ENCODE measurements at regions not wholly inside any gene's neighbourhood (a gene's known extent, or its start where the extent isn't known, plus 50 kb on each side); places are given as distances from the start of the nearest gene placed in this dataset.

- no peaks in the 10 kb centered on the region for H3K4me1 ChIP-seq (ENCODE audit: control extremely low read depth in 1 of 4, control insufficient read depth in 4 of 4, insufficient read depth in 4 of 4, low read length in 3 of 4)
- no peaks in the 10 kb centered on the region for H3K27me3 ChIP-seq (replicated peaks in 2 of 5; ENCODE audit: control insufficient read depth in 4 of 5, insufficient read depth in 5 of 5, low read length in 4 of 5)
- ChIA-PET CTCF (no interaction called here), POLR2A (no interaction called here)
- no peak overlapping the region for H3K27ac ChIP-seq (ENCODE audit: insufficient read depth in 1 of 2, low read depth in 1 of 2, low read length in 2 of 2, poor library complexity in 1 of 2, severe bottlenecking in 2 of 2)
- 71% methylated on average over 2 of the region's 3 CpGs for WGBS (ENCODE audit: insufficient coverage)
- H3K36me3 ChIP-seq (ENCODE audit: control insufficient read depth in 4 of 4, insufficient read depth in 4 of 4, low read length in 3 of 4): no peaks in the 10 kb centered on the region
- no peaks in the 10 kb centered on the region for H3K9me3 ChIP-seq (ENCODE audit: control extremely low read depth in 1 of 5, control insufficient read depth in 4 of 5, insufficient read depth in 2 of 5, low read depth in 1 of 5, low read length in 4 of 5)
- H3K4me3 ChIP-seq (ENCODE audit: control insufficient read depth in 1 of 7, extremely low read depth in 1 of 7, insufficient read depth in 4 of 7, low read depth in 2 of 7, low read length in 6 of 7): no peak overlapping the region
- DNase-seq: no peak
These were observed 324.0 kb upstream of the NEGR1 start for GRCh38 chr1:72606216-72606810.

- Histone ChIP-seq H3K27me3 (replicated peaks in 2 of 5; ENCODE audit: control insufficient read depth in 4 of 5, insufficient read depth in 5 of 5, low read length in 4 of 5) (no peaks in the 10 kb centered on the region), H3K4me1 (ENCODE audit: control extremely low read depth in 1 of 4, control insufficient read depth in 4 of 4, insufficient read depth in 4 of 4, low read length in 3 of 4) (no peaks in the 10 kb centered on the region), H3K27ac (ENCODE audit: insufficient read depth in 1 of 2, low read depth in 1 of 2, low read length in 2 of 2, poor library complexity in 1 of 2, severe bottlenecking in 2 of 2) (no peak overlapping the region), H3K36me3 (ENCODE audit: control insufficient read depth in 4 of 4, insufficient read depth in 4 of 4, low read length in 3 of 4) (no peaks in the 10 kb centered on the region), H3K4me3 (ENCODE audit: control insufficient read depth in 1 of 7, extremely low read depth in 1 of 7, insufficient read depth in 4 of 7, low read depth in 2 of 7, low read length in 6 of 7) (no peak overlapping the region), H3K9me3 (ENCODE audit: control extremely low read depth in 1 of 5, control insufficient read depth in 4 of 5, insufficient read depth in 2 of 5, low read depth in 1 of 5, low read length in 4 of 5) (no peaks in the 10 kb centered on the region)
- no peak for DNase-seq
- ChIA-PET POLR2A (no interaction called here), CTCF (interaction anchor here (1.0 to 1.2 kb wide), 2 partner anchors 18 to 21 kb away, joined by 3 to 5 read pairs; no protein-coding TSS in a partner anchor)
- 79% methylated on average over 3 of the region's 6 CpGs for WGBS (ENCODE audit: insufficient coverage)
These were observed 318.8 kb upstream of the NEGR1 start for GRCh38 chr1:72601035-72601674.

- Histone ChIP-seq H3K4me3 (ENCODE audit: control insufficient read depth in 1 of 7, extremely low read depth in 1 of 7, insufficient read depth in 4 of 7, low read depth in 2 of 7, low read length in 6 of 7) (no peak overlapping the region), H3K27ac (ENCODE audit: insufficient read depth in 1 of 2, low read depth in 1 of 2, low read length in 2 of 2, poor library complexity in 1 of 2, severe bottlenecking in 2 of 2) (no peak overlapping the region), H3K27me3 (replicated peaks in 2 of 5; ENCODE audit: control insufficient read depth in 4 of 5, insufficient read depth in 5 of 5, low read length in 4 of 5) (no peaks in the 10 kb centered on the region), H3K9me3 (ENCODE audit: control extremely low read depth in 1 of 5, control insufficient read depth in 4 of 5, insufficient read depth in 2 of 5, low read depth in 1 of 5, low read length in 4 of 5) (no peaks in the 10 kb centered on the region), H3K4me1 (ENCODE audit: control extremely low read depth in 1 of 4, control insufficient read depth in 4 of 4, insufficient read depth in 4 of 4, low read length in 3 of 4) (no peaks in the 10 kb centered on the region), H3K36me3 (ENCODE audit: control insufficient read depth in 4 of 4, insufficient read depth in 4 of 4, low read length in 3 of 4) (no peaks in the 10 kb centered on the region)
- ChIA-PET POLR2A (no interaction called here), CTCF (interaction anchor here (0.6 kb wide), 1 partner anchor 287 kb away, joined by 4 read pairs; no protein-coding TSS in a partner anchor)
- WGBS (ENCODE audit: insufficient coverage): 92% methylated on average over 4 of the region's 8 CpGs
- DNase-seq: no peak
These were observed 303.8 kb upstream of the NEGR1 start for GRCh38 chr1:72586023-72586685.

- no peak for DNase-seq
- POLR2A ChIA-PET: no interaction called here
- CTCF ChIA-PET: no interaction called here
These were observed 297.3 kb upstream of the NEGR1 start for GRCh38 chr1:72579629-72580028.

GRCh38 chr1:72570815-72571214, 288.5 kb upstream of the NEGR1 start:
- CTCF ChIA-PET: interaction anchor here (1.1 kb wide), 1 partner anchor 23 kb away, joined by 3 read pairs; no protein-coding TSS in a partner anchor

More at GRCh38 chr1:72579629-72580028, 297.3 kb upstream of the NEGR1 start:
- H3K4me1 ChIP-seq (ENCODE audit: control extremely low read depth in 1 of 4, control insufficient read depth in 4 of 4, insufficient read depth in 4 of 4, low read length in 3 of 4): no peaks in the 10 kb centered on the region
- H3K36me3 ChIP-seq (ENCODE audit: control insufficient read depth in 4 of 4, insufficient read depth in 4 of 4, low read length in 3 of 4): no peaks in the 10 kb centered on the region
- no peak overlapping the region for H3K4me3 ChIP-seq (ENCODE audit: control insufficient read depth in 1 of 7, extremely low read depth in 1 of 7, insufficient read depth in 4 of 7, low read depth in 2 of 7, low read length in 6 of 7)
- H3K9me3 ChIP-seq (ENCODE audit: control extremely low read depth in 1 of 5, control insufficient read depth in 4 of 5, insufficient read depth in 2 of 5, low read depth in 1 of 5, low read length in 4 of 5): no peaks in the 10 kb centered on the region
- H3K27me3 ChIP-seq (replicated peaks in 2 of 5; ENCODE audit: control insufficient read depth in 4 of 5, insufficient read depth in 5 of 5, low read length in 4 of 5): no peaks in the 10 kb centered on the region
- WGBS (ENCODE audit: insufficient coverage): no CpG with 5 or more reads among the region's 2 CpGs
- no peak overlapping the region for H3K27ac ChIP-seq (ENCODE audit: insufficient read depth in 1 of 2, low read depth in 1 of 2, low read length in 2 of 2, poor library complexity in 1 of 2, severe bottlenecking in 2 of 2)

GRCh38 chr1:72568113-72568512, 285.8 kb upstream of the NEGR1 start:
- POLR2A ChIA-PET: no interaction called here
- Histone ChIP-seq H3K4me3 (ENCODE audit: control insufficient read depth in 1 of 7, extremely low read depth in 1 of 7, insufficient read depth in 4 of 7, low read depth in 2 of 7, low read length in 6 of 7) (no peak overlapping the region), H3K27me3 (replicated peaks in 2 of 5; ENCODE audit: control insufficient read depth in 4 of 5, insufficient read depth in 5 of 5, low read length in 4 of 5) (no peaks in the 10 kb centered on the region), H3K9me3 (ENCODE audit: control extremely low read depth in 1 of 5, control insufficient read depth in 4 of 5, insufficient read depth in 2 of 5, low read depth in 1 of 5, low read length in 4 of 5) (no peaks in the 10 kb centered on the region), H3K27ac (ENCODE audit: insufficient read depth in 1 of 2, low read depth in 1 of 2, low read length in 2 of 2, poor library complexity in 1 of 2, severe bottlenecking in 2 of 2) (no peak overlapping the region), H3K36me3 (ENCODE audit: control insufficient read depth in 4 of 4, insufficient read depth in 4 of 4, low read length in 3 of 4) (no peaks in the 10 kb centered on the region), H3K4me1 (ENCODE audit: control extremely low read depth in 1 of 4, control insufficient read depth in 4 of 4, insufficient read depth in 4 of 4, low read length in 3 of 4) (no peaks in the 10 kb centered on the region)
- DNase-seq: no peak
- CTCF ChIA-PET: no interaction called here
- no CpG with 5 or more reads among the region's 1 CpG for WGBS (ENCODE audit: insufficient coverage)

More at GRCh38 chr1:72570815-72571214, 288.5 kb upstream of the NEGR1 start:
- no peaks in the 10 kb centered on the region for H3K9me3 ChIP-seq (ENCODE audit: control extremely low read depth in 1 of 5, control insufficient read depth in 4 of 5, insufficient read depth in 2 of 5, low read depth in 1 of 5, low read length in 4 of 5)
- WGBS (ENCODE audit: insufficient coverage): 90% methylated on average over 2 of the region's 2 CpGs
- H3K36me3 ChIP-seq (ENCODE audit: control insufficient read depth in 4 of 4, insufficient read depth in 4 of 4, low read length in 3 of 4): no peaks in the 10 kb centered on the region
- H3K27me3 ChIP-seq (replicated peaks in 2 of 5; ENCODE audit: control insufficient read depth in 4 of 5, insufficient read depth in 5 of 5, low read length in 4 of 5): no peaks in the 10 kb centered on the region
- H3K4me1 ChIP-seq (ENCODE audit: control extremely low read depth in 1 of 4, control insufficient read depth in 4 of 4, insufficient read depth in 4 of 4, low read length in 3 of 4): no peaks in the 10 kb centered on the region
- DNase-seq: no peak
- POLR2A ChIA-PET: no interaction called here
- H3K4me3 ChIP-seq (ENCODE audit: control insufficient read depth in 1 of 7, extremely low read depth in 1 of 7, insufficient read depth in 4 of 7, low read depth in 2 of 7, low read length in 6 of 7): no peak overlapping the region
- no peak overlapping the region for H3K27ac ChIP-seq (ENCODE audit: insufficient read depth in 1 of 2, low read depth in 1 of 2, low read length in 2 of 2, poor library complexity in 1 of 2, severe bottlenecking in 2 of 2)

- Histone ChIP-seq H3K9me3 (ENCODE audit: control extremely low read depth in 1 of 5, control insufficient read depth in 4 of 5, insufficient read depth in 2 of 5, low read depth in 1 of 5, low read length in 4 of 5) (no peaks in the 10 kb centered on the region), H3K4me1 (ENCODE audit: control extremely low read depth in 1 of 4, control insufficient read depth in 4 of 4, insufficient read depth in 4 of 4, low read length in 3 of 4) (no peaks in the 10 kb centered on the region), H3K36me3 (ENCODE audit: control insufficient read depth in 4 of 4, insufficient read depth in 4 of 4, low read length in 3 of 4) (no peaks in the 10 kb centered on the region), H3K4me3 (ENCODE audit: control insufficient read depth in 1 of 7, extremely low read depth in 1 of 7, insufficient read depth in 4 of 7, low read depth in 2 of 7, low read length in 6 of 7) (no peak overlapping the region), H3K27ac (ENCODE audit: insufficient read depth in 1 of 2, low read depth in 1 of 2, low read length in 2 of 2, poor library complexity in 1 of 2, severe bottlenecking in 2 of 2) (no peak overlapping the region), H3K27me3 (replicated peaks in 2 of 5; ENCODE audit: control insufficient read depth in 4 of 5, insufficient read depth in 5 of 5, low read length in 4 of 5) (no peaks in the 10 kb centered on the region)
- peak in 2 of 3 donors; percentile 2 for DNase-seq
- CTCF ChIA-PET: no interaction called here
- POLR2A ChIA-PET: no interaction called here
These were observed 285.2 kb upstream of the NEGR1 start for GRCh38 chr1:72567521-72567920.
